ENCODE measurements at regions not wholly inside any gene's neighbourhood (a gene's known extent, or its start where the extent isn't known, plus 50 kb on each side); places are given as distances from the start of the nearest gene placed in this dataset.

GRCh38 chr18:40670668-40671375 is 1284.2 kb upstream of the PIK3C3 start:
- TF ChIP-seq CTCF (IDR thresholded peaks at IDR 0.05; ENCODE audit: insufficient read depth, low read length, poor library complexity, severe bottlenecking) = no peak
- no peak for TF ChIP-seq EZH2phosphoT487 (conservative IDR thresholded peaks at IDR 0.05; ENCODE audit: low read length)

Measured in SU-DHL-6 (cell line).